ENCODE measurements at regions not wholly inside any gene's neighbourhood (a gene's known extent, or its start where the extent isn't known, plus 50 kb on each side); places are given as distances from the start of the nearest gene placed in this dataset.

DNA sequence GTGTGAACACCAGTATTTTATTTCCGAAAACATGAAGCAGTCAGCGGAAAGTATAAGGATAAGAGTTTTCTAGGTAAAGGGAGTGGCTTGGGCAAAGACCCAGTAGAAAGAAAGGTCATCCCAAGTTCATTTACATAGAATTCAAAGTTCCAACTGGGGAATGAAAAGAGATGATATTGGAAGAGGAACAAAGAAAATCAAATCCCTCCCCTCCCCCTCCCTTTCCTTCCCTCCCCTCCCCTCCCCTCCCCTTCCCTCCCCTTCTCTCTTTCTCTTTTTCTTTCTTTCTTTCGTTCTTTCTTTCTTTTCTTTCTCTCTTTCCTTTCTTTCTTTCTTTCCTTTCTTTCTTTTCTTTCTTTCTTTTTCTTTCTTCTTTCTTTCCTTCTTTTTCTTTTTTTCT, 675.7 kb upstream of the NRXN1 start:
- TF ChIP-seq POLR2A (IDR thresholded peaks at IDR 0.05): no peak
- TF ChIP-seq, protein P1, sequence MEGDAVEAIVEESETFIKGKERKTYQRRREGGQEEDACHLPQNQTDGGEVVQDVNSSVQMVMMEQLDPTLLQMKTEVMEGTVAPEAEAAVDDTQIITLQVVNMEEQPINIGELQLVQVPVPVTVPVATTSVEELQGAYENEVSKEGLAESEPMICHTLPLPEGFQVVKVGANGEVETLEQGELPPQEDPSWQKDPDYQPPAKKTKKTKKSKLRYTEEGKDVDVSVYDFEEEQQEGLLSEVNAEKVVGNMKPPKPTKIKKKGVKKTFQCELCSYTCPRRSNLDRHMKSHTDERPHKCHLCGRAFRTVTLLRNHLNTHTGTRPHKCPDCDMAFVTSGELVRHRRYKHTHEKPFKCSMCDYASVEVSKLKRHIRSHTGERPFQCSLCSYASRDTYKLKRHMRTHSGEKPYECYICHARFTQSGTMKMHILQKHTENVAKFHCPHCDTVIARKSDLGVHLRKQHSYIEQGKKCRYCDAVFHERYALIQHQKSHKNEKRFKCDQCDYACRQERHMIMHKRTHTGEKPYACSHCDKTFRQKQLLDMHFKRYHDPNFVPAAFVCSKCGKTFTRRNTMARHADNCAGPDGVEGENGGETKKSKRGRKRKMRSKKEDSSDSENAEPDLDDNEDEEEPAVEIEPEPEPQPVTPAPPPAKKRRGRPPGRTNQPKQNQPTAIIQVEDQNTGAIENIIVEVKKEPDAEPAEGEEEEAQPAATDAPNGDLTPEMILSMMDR (IDR thresholded peaks at IDR 0.05): no peak
